ENCODE measurements at regions not wholly inside any gene's neighbourhood (a gene's known extent, or its start where the extent isn't known, plus 50 kb on each side); places are given as distances from the start of the nearest gene placed in this dataset.
"Not testable (repeated sequence)": the region's sequence is repeated elsewhere in the genome, so short reads cannot be mapped to it uniquely, and the experiment has no call there.

DNA sequence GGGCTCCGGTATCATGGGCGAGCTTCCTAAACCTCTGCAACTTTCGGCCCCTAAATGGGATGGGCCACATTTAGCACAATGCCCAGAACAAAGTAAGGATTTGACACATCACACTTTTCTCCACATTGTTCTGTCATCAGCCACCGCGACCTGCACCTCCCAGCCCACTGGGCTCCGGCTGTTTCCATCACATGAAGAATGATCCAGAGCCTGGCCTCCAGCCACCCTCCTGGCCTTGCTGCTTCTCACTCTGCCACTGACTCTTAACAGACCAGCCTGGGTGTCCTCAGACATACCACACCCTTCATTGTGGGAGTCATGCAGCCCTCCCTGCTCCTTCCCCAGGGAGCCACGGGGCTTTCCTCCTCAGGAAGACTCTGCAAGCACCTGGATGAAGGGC is 113.7 kb downstream of the IGLL1 start:
- DNase-seq (ENCODE audit: low read depth in 3 of 3, low spot score in 1 of 3) = no peak

DNA sequence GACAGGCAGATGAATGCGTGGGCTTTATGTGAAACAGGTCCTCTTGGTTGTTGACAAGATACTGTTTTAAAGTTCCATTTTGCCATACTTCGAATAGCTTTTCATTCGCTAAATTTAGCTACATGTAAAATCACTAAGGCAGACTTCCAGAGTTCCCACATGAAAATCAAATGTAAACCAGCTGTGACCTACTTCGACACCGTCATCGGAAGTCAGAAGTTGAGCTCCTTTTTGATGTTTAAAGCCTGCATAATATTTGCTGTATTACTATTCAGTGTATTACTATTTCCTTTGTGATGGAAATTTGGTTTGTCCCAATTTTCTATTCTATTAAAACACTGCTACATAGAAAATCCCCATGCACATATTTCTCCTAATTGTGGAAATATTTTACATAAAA is 115.3 kb downstream of the IGLL1 start:
- DNase-seq (ENCODE audit: low read depth in 3 of 3, low spot score in 1 of 3) = not testable (repeated sequence)

DNA sequence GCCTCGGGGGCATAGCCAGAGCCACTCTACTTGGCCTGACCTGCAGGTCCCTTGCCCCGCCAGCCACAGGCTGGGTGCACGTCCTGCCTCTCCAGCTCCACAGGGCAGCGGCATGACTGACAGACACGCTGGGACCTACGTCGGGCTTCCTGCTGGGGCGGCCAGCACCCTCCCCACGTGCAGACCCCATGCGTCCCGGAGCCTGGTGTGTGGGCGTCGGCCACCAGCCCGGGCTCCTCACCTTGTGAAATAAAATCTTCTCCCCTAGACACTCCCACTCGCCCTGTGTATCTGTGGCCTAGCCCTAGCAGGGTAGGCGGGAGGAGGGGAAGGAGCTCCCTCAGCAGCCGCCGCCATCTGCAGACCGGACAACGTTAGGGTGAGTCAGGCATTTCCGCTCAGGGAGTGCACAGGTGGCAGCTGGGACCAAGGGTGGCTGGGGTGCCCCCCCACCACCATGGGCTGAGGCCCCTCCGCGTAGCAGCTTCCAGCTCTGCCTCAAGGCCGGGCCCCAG is 119.5 kb downstream of the IGLL1 start:
- DNase-seq (ENCODE audit: low read depth in 3 of 3, low spot score in 1 of 3) = not testable (repeated sequence)

DNA sequence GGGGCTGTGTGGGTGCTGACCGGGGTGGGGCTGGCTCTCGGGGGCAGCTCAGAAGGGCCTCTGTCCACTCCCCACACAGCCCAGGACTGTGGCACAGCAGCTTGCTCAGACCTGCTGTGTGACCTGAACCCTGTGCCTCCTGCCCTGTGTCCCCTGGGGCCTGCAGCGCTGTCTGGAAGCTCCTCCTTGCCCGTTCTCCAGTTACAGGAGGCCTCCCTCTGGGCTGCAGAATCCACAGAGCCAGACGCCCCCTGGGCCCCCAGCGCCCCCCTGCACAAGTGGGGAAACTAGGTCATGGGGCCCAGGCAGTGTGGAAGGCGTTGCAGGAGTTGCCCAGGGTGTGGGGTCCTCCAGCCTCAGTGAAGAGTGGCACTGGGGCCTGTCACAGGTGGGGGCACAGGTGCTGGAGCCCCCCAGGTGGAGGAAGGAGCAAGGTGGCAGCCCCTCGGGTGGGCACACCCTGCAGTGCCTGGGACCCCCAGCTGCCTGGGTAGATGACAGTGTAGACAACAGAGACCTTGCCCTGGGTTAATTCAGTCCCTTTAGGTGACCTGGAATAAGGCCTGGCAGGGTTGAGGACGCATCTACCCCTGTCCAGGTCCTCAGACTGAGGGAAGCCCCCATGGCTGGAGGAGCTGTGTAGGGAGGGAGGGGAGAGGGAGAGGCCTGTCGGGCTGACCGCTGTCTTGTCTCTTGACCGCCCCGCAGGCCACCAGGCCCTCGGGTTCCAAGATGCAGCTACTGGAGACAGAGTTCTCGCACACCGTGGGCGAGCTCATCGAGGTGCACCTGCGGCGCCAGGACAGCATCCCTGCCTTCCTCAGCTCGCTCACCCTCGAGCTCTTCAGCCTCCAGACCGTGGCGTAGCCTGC is 120.2 kb downstream of the IGLL1 start:
- not testable (repeated sequence) for DNase-seq (ENCODE audit: low read depth in 3 of 3, low spot score in 1 of 3)

DNA sequence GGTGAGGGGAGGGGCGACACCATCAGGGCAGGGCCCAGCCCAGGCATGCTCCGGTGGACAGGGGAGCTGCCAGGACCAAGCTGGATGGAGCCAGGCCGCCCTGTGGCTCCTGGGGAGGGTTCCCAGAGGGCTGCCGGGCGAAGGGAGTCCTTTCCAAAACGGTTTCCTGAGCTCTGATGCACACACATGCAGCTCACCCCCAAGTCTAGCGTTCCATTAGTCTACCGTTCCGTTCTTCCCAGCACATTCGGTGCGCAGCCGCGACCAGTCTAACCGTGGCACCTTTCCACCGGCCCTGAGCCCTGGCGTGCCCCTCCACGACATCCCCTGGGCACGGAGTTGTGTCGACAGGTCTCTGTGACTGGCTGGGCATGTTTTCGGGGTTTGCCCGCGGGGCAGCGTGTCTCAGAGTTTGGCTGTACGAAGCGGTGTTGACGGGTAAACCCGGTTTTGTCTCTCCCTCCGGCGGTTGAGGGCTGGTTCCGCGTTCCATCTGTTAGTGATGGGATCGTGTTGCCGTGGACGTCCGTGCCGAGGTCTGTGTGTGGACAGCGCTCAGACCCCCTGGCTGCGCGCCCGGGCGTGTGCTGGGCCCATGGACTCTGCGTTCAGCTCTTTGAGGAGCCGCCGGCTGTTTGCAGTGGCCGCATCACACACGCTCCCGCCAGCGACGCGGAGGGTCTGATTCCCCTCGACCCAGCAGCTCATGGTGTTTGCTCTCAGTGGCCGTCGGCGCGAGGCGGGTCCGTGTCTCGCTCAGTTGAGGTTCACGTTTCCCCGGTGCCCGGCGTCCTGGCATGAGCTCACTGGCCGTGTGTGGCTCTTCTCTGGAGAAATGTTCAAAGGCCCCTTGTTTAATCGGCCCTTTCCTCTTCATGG is 121.2 kb downstream of the IGLL1 start:
- DNase-seq (ENCODE audit: low read depth in 3 of 3, low spot score in 1 of 3) = no peak

DNA sequence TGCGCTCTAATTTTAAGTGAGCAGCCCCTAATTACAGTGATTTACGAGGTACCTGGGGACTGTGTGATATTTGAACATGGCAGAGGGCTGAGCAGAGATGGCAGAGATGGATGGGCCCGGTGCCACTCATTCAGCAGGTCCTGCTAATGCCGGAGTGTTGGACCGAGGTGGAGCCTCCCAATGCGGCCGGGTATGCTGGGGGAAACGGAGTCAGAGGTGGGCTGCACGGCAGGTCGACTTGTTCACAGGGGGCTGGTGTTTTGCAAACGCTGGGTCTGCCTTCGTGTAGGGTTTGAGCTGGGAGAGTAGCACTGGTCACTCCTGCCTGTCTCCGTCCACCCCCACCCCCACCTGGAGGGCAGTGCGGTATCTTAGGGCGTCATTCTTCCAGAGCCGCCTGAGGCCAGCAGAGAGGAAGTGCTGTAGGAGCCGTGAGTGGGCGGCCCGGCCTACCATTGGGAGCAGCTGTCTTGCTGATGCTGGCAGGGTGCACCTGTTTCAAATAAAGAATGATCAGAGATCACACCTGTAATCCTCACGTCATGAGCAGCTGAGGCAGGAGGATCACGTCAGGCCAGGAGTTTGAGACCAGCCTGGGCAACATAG is 122.6 kb downstream of the IGLL1 start:
- DNase-seq (ENCODE audit: low read depth in 3 of 3, low spot score in 1 of 3) = no peak

DNA sequence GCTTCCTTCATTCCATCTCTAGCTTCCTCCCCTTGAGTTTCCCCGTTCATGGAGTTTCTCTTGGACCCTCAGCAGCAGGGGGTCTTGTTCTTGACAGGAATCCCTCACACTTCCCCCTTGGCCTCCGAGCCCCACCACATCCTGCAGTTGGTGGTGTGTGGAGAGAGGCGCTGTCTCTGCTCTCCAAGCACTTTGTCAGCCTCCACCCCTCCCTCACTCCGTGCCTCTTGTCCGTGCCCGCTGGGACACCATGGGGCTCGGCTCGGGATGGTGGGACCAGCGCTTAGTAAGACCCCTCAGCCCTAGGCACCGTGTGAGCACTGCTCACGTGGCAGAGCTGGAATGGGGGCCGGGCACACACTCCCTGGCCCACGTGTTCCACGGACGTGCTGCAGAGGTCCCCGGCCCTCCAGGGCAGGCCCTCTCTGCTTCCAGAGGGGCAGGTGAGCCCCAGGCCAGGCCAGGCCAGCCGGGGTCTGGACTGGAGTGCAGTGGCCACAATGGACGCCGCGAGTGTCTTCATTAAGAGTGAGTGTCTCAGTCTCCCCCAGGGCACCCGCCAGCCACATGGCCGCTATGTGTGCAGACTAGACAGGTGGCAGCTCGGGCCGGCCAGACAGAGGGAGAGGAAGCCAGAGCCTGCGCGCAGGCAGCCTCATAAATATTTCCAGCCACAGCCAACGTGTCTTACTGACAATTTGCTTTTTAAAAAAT is 123.3 kb downstream of the IGLL1 start:
- not testable (repeated sequence) for DNase-seq (ENCODE audit: low read depth in 3 of 3, low spot score in 1 of 3)

DNA sequence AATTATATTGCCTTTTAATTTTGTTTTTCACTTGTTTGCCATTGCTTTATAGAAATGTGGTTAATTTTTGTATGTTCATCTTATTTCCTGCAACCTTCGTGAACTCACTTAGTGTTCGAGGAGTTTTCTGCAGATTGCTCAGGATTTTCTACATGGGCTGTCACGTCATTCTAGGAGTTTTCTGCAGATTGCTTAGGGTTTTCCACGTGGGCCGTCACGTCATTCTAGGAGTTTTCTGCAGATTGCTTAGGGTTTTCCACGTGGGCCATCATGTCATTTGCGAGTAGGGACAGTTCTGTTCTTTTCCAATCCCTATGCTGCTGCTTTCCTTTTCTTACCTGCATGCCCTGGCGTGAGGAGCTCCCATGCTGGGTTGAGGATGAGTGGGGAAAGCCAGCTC is 125.7 kb downstream of the IGLL1 start:
- not testable (repeated sequence) for DNase-seq (ENCODE audit: low read depth in 3 of 3, low spot score in 1 of 3)

DNA sequence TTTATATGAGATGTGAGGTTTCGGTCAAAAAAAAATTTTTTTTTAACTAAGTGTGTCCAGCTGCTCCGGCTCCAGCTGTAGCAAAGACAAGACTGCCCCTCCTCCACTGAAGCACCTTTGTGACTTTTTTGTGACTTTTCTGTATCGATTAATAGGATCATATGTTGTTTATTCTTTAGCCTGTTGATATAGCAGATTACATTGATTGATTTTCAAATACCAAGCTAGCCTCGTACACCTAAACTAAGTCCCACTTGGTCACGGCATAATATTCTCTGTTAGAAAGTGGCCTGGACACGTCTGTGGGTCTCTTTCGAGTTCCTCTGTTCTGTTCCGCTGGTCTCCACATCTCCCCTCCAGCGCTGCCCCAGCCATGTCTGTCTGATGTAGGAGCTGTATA is 126.8 kb downstream of the IGLL1 start:
- no peak for DNase-seq (ENCODE audit: low read depth in 3 of 3, low spot score in 1 of 3)

DNA sequence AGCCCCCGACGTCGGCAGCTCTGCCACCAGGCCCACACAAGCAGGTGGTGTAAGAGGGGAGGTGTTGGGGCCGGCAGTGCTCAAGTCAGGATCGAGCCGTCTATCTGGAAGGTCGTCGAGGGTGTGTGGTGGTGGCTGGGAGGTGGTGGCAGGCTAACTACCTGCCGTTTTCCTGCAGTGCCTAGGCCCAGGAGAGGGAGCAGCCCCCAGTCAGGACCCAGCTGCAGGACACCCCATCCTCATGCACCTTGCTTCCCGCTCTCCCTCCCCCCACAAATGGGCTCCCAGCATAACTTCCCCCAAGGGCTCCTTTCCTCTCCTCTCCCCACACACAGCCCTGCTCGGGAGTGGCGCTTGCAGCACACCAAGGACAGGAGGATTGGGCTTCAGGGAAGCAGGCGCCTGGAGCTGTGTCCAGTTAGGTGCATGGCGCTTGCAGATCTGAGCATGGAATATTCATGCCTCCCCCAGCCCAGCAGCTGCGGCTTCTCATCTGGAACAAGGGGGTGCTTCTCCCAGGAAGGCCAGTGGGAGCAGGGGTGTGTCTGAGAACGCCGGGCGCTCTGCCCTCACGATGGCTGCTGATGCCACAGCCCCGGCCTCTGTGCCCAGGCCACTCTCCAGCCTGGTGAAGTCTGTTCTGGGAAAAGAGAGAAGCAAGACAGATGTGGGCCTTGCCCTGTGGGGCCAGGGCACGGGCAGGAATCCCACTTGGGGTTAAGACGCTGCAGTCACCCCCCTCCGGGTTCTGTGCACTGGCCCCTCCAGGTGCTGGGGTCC is 127.7 kb downstream of the IGLL1 start:
- DNase-seq (ENCODE audit: low read depth in 3 of 3, low spot score in 1 of 3) = no peak

DNA sequence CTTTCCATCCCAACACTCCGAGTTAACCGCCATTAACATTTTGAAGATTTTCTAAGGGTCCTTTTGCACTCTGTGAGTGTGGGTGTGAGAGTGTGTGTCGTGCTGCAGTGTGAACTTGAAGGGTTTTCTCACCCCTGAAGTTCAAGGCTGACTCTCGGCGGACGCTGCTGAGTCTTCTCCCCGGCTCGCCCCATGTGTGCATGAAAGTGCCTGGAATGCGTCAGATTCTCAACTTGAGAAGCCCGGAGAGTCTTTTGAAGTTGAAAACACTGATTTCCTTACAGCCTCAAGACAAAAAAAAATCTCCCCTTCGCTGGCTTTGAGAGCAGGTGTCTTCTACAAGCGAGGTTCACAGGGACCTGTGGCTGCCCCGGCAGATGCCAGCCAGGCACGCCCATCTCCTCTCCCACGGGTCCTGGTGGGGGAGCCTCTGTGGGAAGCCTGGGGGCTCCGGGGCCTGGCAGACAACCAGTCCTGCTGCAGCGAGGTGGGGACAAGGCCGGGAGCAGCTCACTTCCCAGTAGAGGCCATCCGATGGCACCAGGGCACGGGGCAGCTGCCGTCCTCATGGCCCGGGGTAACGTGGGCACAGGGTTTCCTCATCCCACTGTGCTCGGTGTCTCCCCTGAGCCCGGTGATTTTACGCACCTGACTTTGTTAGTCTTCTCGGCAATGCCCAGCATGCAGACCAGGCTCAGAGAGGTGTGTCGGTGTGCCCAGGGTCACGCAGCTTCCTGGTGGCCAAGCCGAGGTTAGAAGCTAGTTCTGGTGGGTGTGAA is 128.4 kb downstream of the IGLL1 start:
- DNase-seq (ENCODE audit: low read depth in 3 of 3, low spot score in 1 of 3) = not testable (repeated sequence)

DNA sequence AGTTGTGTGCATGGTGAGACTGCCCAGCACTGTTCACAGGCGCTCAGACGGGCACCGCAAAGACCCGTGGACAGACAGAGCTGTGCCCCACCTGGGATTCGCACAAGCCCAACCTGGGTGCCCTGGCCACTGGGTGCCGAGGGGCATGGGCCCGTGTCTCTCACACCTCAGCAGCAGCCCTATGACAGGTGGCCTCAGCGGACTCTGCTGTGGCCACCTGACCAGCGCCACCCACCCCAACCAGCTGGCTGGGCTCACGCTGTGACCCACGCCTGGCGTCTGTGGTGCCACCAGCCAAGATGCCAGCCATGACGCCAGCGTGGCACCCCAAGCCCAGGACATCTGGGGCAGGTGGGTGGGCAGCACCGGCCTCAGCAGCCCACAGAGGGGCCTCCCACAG is 129.3 kb downstream of the IGLL1 start:
- not testable (repeated sequence) for DNase-seq (ENCODE audit: low read depth in 3 of 3, low spot score in 1 of 3)

DNA sequence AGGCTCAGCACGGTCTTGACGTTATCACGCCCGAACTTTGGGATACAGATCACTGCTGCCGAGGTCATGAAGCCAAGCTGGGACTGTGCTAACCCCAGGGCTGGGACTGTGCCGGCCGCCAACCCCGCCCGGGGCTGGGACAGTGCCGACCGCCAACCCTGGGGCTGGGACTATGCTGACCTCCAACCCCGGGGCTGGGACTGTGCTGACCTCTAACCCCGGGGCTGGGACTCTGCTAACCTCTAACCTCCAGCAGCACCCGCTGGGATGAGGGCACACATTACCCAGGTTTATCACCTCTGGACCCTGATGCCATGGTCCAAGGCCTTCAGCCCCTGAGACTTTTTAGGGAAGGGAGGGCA is 129.7 kb downstream of the IGLL1 start:
- DNase-seq (ENCODE audit: low read depth in 3 of 3, low spot score in 1 of 3) = no peak

DNA sequence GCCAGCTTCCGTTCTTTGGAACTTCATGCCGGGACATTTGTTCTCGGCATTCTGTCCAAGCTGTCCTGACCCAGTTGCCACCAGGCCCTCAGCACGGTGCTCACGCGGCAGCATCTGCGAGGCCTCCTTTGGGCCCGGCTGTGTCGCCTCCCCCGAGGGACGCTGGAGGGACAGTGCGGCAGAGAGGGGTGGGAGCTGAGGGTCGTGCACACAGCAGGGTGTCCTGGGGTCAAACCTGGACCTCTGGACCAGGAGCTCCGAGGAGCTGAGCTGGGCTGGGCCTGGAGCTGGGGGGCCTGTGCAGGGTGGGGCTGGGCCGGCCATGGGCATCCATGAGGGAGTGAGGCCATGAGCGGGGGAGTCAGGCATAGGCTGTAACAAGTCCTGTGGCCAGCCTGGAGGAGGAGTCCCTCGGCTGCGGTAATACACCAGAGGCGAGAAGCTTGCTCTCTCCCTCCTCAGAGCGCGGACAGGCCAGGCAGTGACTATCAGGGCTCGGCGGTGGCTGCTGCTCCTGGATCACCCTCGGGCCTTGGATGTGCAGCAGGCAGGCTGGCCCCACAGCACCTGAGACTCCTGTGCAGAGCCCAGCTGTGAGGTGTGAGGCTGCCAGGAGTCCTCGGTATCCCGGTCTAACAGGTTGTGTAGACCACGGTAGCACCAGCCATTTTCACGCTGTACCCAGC is 130.2 kb downstream of the IGLL1 start:
- not testable (repeated sequence) for DNase-seq (ENCODE audit: low read depth in 3 of 3, low spot score in 1 of 3)

DNA sequence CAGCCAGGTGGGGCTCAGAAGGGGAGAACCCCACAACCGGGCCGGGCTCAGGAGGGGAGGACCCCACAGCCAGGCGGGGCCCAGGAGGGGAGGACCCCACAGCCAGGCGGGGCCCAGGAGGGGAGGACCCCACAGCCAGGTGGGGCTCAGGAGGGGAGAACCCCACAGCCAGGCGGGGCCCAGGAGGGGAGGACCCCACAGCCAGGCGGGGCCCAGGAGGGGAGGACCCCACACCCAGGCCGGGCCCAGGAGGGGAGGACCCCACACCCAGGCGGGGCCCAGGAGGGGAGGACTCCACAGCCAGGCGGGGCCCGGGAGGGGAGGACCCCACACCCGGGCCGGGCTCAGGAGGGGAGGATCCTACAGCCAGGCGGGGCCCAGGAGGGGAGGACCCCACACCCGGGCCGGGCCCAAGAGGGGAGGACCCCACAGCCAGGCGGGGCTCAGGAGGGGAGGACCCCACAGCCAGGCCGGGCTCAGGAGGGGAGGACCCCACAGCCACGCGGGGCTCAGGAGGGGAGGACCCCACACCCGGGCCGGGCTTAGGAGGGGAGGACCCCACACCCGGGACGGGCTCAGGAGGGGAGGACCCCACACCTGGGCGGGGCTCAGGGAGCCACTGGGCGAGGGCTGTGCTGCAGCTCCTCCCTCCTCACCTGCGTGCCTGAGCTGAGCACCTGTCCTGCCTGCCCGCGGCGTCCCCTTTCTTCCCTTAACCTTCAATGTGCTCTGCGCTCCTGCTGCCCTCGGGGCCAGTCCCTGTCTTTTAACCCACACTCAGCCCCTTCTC is 131.4 kb downstream of the IGLL1 start:
- not testable (repeated sequence) for DNase-seq (ENCODE audit: low read depth in 3 of 3, low spot score in 1 of 3)

DNA sequence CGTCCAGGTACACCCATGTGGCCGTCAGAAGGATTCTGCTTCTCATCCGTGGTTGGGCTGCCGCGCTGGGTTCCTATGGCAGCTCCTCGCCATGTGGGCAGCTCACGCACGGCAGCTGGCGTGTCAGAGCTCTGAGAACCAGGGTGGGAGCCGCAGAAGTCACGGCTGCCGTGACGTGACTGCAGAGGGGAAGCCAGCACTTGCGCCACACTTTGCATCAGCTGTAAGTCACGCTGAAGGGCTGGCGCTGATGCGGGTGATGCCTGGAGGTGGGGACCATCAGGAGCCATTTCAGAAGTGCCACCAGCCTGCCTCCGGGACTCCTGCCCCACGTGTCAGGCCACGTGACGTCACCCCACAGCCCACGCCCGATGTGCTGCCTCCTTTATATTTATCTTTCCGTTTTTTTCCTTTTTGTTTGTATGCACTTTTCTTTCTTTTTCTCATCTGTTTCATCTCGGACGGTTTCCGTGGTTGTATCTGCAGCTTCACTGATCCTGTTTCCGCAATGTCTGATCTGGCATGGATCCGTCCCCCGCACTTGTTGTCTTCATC is 133.2 kb downstream of the IGLL1 start:
- no peak for DNase-seq (ENCODE audit: low read depth in 3 of 3, low spot score in 1 of 3)

DNA sequence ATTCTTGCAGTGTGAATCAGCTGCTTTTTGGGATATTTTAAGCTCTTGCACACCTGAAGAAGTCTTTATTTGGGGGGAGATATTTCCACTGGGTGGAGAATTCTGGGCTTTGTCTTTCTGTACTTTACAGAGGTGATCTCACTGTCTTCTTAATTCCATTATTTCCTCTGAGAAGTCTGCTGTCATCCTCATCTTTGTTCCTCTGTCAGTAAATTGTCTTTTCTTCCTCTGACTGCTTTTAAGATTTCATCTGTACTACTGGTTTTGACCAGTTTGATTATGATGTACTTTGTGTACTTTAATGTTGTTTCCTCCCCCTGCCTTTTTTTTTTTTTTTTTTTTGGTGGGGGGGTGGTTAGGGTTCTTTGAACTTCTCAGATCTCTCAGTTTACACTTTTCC is 133.9 kb downstream of the IGLL1 start:
- not testable (repeated sequence) for DNase-seq (ENCODE audit: low read depth in 3 of 3, low spot score in 1 of 3)

DNA sequence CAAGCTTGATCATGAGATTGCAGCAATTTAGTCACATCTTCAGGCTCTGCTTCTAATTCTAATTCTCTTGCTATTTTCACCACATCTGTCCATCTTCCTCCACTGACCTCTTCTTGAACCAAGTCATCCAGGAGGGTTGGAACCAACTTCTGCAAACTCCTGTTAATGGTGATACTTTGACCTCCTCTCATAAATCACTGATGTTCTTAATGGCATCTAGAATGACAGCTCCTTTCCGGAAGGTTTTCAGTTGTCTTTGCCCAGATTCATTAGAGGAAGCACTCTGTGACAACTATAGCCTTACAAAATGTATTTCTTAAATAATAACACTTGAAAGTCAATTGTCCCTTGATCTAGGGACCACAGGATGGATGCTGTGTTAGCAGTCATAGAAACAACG is 136.2 kb downstream of the IGLL1 start:
- DNase-seq (ENCODE audit: low read depth in 3 of 3, low spot score in 1 of 3) = not testable (repeated sequence)

All from stimulated activated CD4-positive, alpha-beta T cell treated with anti-CD3 and anti-CD28 coated beads, TNF-alpha, amount 100 ng/mL, for 1 hour (primary cell).